ENCODE measurements at regions not wholly inside any gene's neighbourhood (a gene's known extent, or its start where the extent isn't known, plus 50 kb on each side); places are given as distances from the start of the nearest gene placed in this dataset.

DNA sequence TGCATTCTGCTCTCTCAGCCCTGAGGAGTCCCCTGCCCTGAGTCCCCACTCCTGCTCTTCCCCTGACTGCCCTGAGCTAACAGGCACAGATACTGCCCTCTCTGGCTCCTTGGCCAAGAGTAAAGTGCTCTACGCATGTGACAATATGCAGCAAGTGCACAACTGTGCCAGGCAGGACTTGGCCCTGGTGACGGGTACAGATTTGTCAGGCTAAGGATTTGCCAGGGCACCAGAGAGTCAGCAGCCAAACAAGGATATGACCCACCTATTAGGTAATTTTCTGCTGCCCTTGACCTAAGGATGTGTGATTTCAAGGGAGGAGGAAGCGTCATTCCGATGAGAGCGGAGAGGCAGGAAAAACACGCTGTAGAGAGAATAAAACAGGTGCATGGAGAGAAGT, 339.0 kb downstream of the PTPRU start:
- H3K4me3 ChIP-seq (ENCODE audit: low read depth, low read length): no peak overlapping the region
- Mint-ChIP-seq H3K36me3 (no peaks in the 10 kb centered on the region), H3K4me1 (no peaks in the 10 kb centered on the region), H3K4me3 (peak overlapping the region in 1 of 4 donors; percentile 43), H3K9me3 (peaks cover 0 to 1% (median 0%) of the 10 kb centered on the region in 7 donors), H3K27ac (no peak overlapping the region), H3K27me3 (no peaks in the 10 kb centered on the region)
- H3K9me3 ChIP-seq (ENCODE audit: control insufficient read depth in 2 of 2, low read length in 2 of 2): no peaks in the 10 kb centered on the region
- H3K4me1 ChIP-seq (ENCODE audit: control insufficient read depth, insufficient read depth, low read length, poor library complexity, severe bottlenecking): no peaks in the 10 kb centered on the region
- ATAC-seq (ENCODE audit: low read depth in 2 of 2) (no peak), DNase-seq (no peak)
- no peaks in the 10 kb centered on the region for H3K27me3 ChIP-seq (ENCODE audit: control insufficient read depth, insufficient read depth, low read length)
- no peaks in the 10 kb centered on the region for H3K36me3 ChIP-seq (ENCODE audit: control insufficient read depth, insufficient read depth, low read length)
- no peak overlapping the region for H3K27ac ChIP-seq (ENCODE audit: insufficient read depth, low read length, poor library complexity, severe bottlenecking)

DNA sequence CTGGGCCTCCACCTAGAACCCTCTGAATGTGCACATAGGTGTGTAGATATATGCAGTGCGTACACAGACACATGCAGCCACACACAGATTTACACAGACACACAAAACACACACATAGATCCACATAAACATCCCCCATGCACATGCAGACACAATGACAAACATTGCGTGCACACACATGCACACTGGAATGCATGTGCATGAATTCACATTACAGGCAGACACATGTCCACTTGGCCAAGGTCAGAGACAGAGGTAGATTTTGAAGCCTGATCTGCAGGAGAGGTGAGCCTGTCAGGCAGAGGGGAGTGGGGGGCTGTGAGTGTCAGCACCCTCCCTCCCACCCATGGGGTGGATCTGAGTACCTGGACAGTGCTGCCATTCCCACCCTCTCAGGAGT, 338.5 kb downstream of the PTPRU start:
- no peak overlapping the region for H3K4me3 Mint-ChIP-seq
- Histone ChIP-seq H3K4me1 (ENCODE audit: control insufficient read depth, insufficient read depth, low read length, poor library complexity, severe bottlenecking) (no peaks in the 10 kb centered on the region), H3K9me3 (ENCODE audit: control insufficient read depth in 2 of 2, low read length in 2 of 2) (no peaks in the 10 kb centered on the region), H3K27ac (ENCODE audit: insufficient read depth, low read length, poor library complexity, severe bottlenecking) (no peak overlapping the region), H3K4me3 (ENCODE audit: low read depth, low read length) (no peak overlapping the region), H3K27me3 (ENCODE audit: control insufficient read depth, insufficient read depth, low read length) (no peaks in the 10 kb centered on the region), H3K36me3 (ENCODE audit: control insufficient read depth, insufficient read depth, low read length) (no peaks in the 10 kb centered on the region)
- H3K27me3 Mint-ChIP-seq: no peaks in the 10 kb centered on the region
- no peaks in the 10 kb centered on the region for H3K36me3 Mint-ChIP-seq
- H3K9me3 Mint-ChIP-seq: peaks cover 0 to 2% (median 0%) of the 10 kb centered on the region in 7 donors
- no peaks in the 10 kb centered on the region for H3K4me1 Mint-ChIP-seq
- DNase-seq (no peak), ATAC-seq (ENCODE audit: low read depth in 2 of 2) (no peak)
- no peak overlapping the region for H3K27ac Mint-ChIP-seq

DNA sequence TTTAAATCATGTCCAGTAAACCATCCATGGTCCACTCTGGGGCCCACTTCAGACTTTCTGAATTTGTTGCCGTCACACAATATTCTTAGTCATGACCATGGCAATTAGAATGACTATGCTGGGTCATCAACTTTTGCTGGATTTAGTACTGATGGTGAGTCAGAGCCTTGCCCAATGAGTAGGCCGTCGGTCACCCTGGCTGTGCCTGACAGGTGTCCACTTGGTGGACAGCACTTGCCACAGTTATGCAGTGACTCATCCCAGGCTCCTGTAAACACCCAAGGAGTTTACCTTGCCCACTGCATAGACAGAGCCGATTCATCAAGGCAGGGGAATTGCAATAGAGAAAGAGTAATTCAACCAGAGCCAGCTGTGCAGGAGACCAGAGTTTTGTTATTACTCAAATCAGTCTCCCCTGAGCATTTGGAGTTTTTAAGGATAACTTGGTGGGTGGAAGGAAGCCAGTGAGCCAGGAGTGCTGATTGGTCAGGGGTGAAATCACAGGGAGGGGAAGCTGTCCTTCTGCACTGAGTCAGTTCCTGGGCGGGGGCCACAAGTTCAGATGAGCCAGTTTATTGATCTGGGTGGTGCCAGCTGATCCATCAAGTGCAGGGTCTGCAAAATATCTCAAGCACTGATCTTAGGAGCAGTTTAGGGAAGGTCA, 333.8 kb downstream of the PTPRU start:
- no peaks in the 10 kb centered on the region for H3K4me1 ChIP-seq (ENCODE audit: control insufficient read depth, insufficient read depth, low read length, poor library complexity, severe bottlenecking)
- ATAC-seq (ENCODE audit: low read depth in 2 of 2): no peak

DNA sequence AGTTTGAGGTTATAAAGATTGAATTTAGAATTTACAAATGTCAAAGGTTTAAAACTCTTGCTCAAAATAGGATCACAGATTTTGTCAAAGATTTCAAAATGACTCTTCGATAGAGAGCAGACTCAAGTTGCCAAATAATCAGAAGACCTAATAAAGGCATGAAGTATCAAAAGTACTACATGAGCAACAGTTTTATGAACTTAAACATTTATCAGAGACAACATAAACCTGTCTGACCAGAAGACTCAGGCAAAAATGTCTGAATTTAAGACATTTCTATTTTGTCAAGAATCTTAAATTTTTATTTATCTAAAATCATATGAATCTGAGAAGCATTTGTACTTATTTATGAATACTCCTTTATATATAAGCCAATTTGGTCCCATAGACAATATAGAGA, 330.9 kb downstream of the PTPRU start:
- Histone ChIP-seq H3K9me3 (ENCODE audit: control insufficient read depth in 2 of 2, low read length in 2 of 2) (peaks cover 41 to 53% of the 10 kb centered on the region in 2 experiments), H3K4me3 (ENCODE audit: low read depth, low read length) (no peak overlapping the region), H3K36me3 (ENCODE audit: control insufficient read depth, insufficient read depth, low read length) (no peaks in the 10 kb centered on the region), H3K27ac (ENCODE audit: insufficient read depth, low read length, poor library complexity, severe bottlenecking) (no peak overlapping the region), H3K4me1 (ENCODE audit: control insufficient read depth, insufficient read depth, low read length, poor library complexity, severe bottlenecking) (no peaks in the 10 kb centered on the region), H3K27me3 (ENCODE audit: control insufficient read depth, insufficient read depth, low read length) (no peaks in the 10 kb centered on the region)
- ATAC-seq (ENCODE audit: low read depth in 2 of 2) (no peak), DNase-seq (no peak)
- Mint-ChIP-seq H3K9me3 (peaks cover 5 to 67% (median 11%) of the 10 kb centered on the region in 7 donors), H3K27me3 (no peaks in the 10 kb centered on the region), H3K4me1 (no peaks in the 10 kb centered on the region), H3K4me3 (no peak overlapping the region), H3K36me3 (peaks cover 6% of the 10 kb centered on the region), H3K27ac (no peak overlapping the region)

More for the DNA sequence above, 333.8 kb downstream of the PTPRU start:
- Histone ChIP-seq H3K27me3 (ENCODE audit: control insufficient read depth, insufficient read depth, low read length) (no peaks in the 10 kb centered on the region), H3K9me3 (ENCODE audit: control insufficient read depth in 2 of 2, low read length in 2 of 2) (peaks cover 17 to 28% of the 10 kb centered on the region in 2 experiments), H3K27ac (ENCODE audit: insufficient read depth, low read length, poor library complexity, severe bottlenecking) (no peak overlapping the region), H3K36me3 (ENCODE audit: control insufficient read depth, insufficient read depth, low read length) (no peaks in the 10 kb centered on the region), H3K4me3 (ENCODE audit: low read depth, low read length) (no peak overlapping the region)
- Mint-ChIP-seq H3K27ac (no peak overlapping the region), H3K36me3 (no peaks in the 10 kb centered on the region), H3K27me3 (no peaks in the 10 kb centered on the region), H3K4me3 (no peak overlapping the region), H3K9me3 (peaks cover 0 to 41% (median 6%) of the 10 kb centered on the region in 7 donors), H3K4me1 (no peaks in the 10 kb centered on the region)
- DNase-seq: no peak

DNA sequence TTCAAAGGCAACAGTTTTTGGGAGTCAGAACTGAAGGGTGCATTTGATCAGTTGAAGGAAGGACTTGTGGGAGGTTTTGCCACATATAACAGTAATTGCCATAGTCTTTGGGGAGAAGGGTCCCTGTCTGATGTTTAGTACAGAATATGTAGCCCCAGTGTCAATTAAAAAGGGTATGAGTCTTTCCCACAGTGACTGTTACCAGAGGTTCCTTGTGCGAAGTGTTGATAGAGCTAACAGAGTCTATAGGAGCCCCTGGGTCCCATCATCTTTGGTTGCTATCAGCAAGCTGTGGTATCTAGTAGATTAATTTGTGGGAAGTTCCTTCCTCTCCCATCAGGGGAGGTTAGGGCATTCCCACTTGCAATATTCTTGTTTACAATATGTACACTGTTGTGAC, 329.2 kb downstream of the PTPRU start:
- Mint-ChIP-seq H3K9me3 (peaks cover 5 to 71% (median 11%) of the 10 kb centered on the region in 7 donors), H3K36me3 (peaks cover 6% of the 10 kb centered on the region)
- H3K9me3 ChIP-seq (ENCODE audit: control insufficient read depth in 2 of 2, low read length in 2 of 2): peaks cover 41 to 53% of the 10 kb centered on the region in 2 experiments

DNA sequence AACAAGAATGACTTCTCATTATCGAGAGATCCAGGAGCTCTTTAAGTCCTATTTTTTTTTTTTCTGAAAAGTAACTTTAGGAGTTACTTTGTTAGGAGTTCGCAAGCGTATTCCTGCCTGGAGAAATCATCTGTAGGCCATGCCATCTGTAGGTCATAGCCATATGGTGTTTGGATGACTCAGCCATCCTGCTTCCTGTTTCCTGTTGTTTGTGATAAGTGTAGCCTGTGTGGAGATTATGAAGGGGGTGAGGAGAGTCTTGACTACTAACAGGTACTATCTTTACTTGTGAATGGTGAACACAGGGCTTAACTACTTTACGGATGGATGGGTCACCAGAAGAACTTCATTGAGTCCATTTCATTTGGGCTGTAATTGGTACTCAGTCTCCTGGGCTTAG, 327.2 kb downstream of the PTPRU start:
- H3K27ac Mint-ChIP-seq: no peak overlapping the region
- no peak for ATAC-seq (ENCODE audit: low read depth in 2 of 2)
- no peak overlapping the region for H3K4me3 Mint-ChIP-seq
- no peaks in the 10 kb centered on the region for H3K27me3 ChIP-seq (ENCODE audit: control insufficient read depth, insufficient read depth, low read length)
- H3K36me3 ChIP-seq (ENCODE audit: control insufficient read depth, insufficient read depth, low read length): no peaks in the 10 kb centered on the region
- H3K36me3 Mint-ChIP-seq: peaks cover 6% of the 10 kb centered on the region
- peak in 1 of 3 donors; percentile 4 for DNase-seq
- H3K4me1 Mint-ChIP-seq: no peaks in the 10 kb centered on the region
- no peak overlapping the region for H3K27ac ChIP-seq (ENCODE audit: insufficient read depth, low read length, poor library complexity, severe bottlenecking)
- H3K4me1 ChIP-seq (ENCODE audit: control insufficient read depth, insufficient read depth, low read length, poor library complexity, severe bottlenecking): no peaks in the 10 kb centered on the region
- H3K9me3 ChIP-seq (ENCODE audit: control insufficient read depth in 2 of 2, low read length in 2 of 2): peaks cover 41 to 53% of the 10 kb centered on the region in 2 experiments
- peaks cover 4% of the 10 kb centered on the region for H3K27me3 Mint-ChIP-seq
- H3K9me3 Mint-ChIP-seq: peaks cover 3 to 60% (median 14%) of the 10 kb centered on the region in 7 donors
- H3K4me3 ChIP-seq (ENCODE audit: low read depth, low read length): no peak overlapping the region

More for the DNA sequence above, 329.2 kb downstream of the PTPRU start:
- DNase-seq (no peak), ATAC-seq (ENCODE audit: low read depth in 2 of 2) (no peak)
- H3K4me1 ChIP-seq (ENCODE audit: control insufficient read depth, insufficient read depth, low read length, poor library complexity, severe bottlenecking): no peaks in the 10 kb centered on the region
- H3K36me3 ChIP-seq (ENCODE audit: control insufficient read depth, insufficient read depth, low read length): no peaks in the 10 kb centered on the region
- no peaks in the 10 kb centered on the region for H3K27me3 ChIP-seq (ENCODE audit: control insufficient read depth, insufficient read depth, low read length)
- no peak overlapping the region for H3K27ac ChIP-seq (ENCODE audit: insufficient read depth, low read length, poor library complexity, severe bottlenecking)
- no peak overlapping the region for H3K4me3 ChIP-seq (ENCODE audit: low read depth, low read length)
- no peak overlapping the region for H3K4me3 Mint-ChIP-seq
- no peak overlapping the region for H3K27ac Mint-ChIP-seq
- H3K4me1 Mint-ChIP-seq: no peaks in the 10 kb centered on the region
- H3K27me3 Mint-ChIP-seq: peaks cover under 1% of the 10 kb centered on the region

DNA sequence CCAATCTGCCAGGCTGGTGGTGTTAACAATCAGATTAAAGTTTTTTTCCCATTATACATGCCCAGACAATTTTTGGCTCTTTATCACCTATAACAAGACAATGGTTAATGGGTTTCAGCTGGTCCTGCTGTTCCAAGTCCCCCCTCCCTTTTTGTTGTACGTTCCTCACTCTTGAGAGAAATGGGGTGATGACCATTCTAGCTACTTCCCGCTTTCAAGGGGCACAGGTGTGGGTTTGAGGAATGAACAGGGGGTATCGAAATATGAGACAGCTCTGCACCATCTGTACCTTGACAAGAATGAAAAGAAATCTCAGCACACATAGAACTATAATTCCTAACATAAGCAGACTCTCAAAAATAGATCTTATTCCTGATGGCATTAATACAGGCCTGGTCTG, 326.8 kb downstream of the PTPRU start:
- no peak overlapping the region for H3K4me3 ChIP-seq (ENCODE audit: low read depth, low read length)
- no peaks in the 10 kb centered on the region for H3K36me3 ChIP-seq (ENCODE audit: control insufficient read depth, insufficient read depth, low read length)
- H3K27ac ChIP-seq (ENCODE audit: insufficient read depth, low read length, poor library complexity, severe bottlenecking): no peak overlapping the region
- H3K4me1 Mint-ChIP-seq: no peaks in the 10 kb centered on the region
- H3K27ac Mint-ChIP-seq: no peak overlapping the region
- H3K27me3 ChIP-seq (ENCODE audit: control insufficient read depth, insufficient read depth, low read length): no peaks in the 10 kb centered on the region
- peaks cover 41 to 53% of the 10 kb centered on the region in 2 experiments for H3K9me3 ChIP-seq (ENCODE audit: control insufficient read depth in 2 of 2, low read length in 2 of 2)
- H3K27me3 Mint-ChIP-seq: peaks cover 4% of the 10 kb centered on the region
- no peaks in the 10 kb centered on the region for H3K4me1 ChIP-seq (ENCODE audit: control insufficient read depth, insufficient read depth, low read length, poor library complexity, severe bottlenecking)
- ATAC-seq (ENCODE audit: low read depth in 2 of 2) (no peak), DNase-seq (no peak)
- peaks cover 3 to 57% (median 14%) of the 10 kb centered on the region in 7 donors for H3K9me3 Mint-ChIP-seq
- no peak overlapping the region for H3K4me3 Mint-ChIP-seq
- peaks cover 6% of the 10 kb centered on the region for H3K36me3 Mint-ChIP-seq

DNA sequence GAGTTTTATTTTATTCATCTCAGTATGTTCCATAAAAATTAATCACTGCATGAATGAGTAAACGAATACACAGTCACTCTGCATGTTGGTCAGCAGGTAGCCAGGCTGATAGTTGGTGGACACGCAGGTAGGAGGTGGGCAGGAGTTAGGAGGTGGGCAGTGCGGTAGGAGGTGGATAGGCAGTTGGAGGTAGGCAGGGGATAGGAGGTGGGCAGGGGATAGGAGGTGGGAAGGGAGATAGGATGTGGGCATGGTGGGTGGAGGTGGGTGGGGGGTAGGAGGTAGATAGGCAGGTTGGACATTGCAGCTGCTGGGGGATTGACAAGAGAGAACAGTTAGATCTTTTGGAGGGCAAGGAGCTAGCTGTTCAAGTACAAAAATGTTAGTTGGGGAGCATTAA, 322.7 kb downstream of the PTPRU start:
- H3K4me1 Mint-ChIP-seq: peaks cover 0 to 3% (median 1%) of the 10 kb centered on the region in 4 donors
- no peak overlapping the region for H3K27ac Mint-ChIP-seq
- Histone ChIP-seq H3K27ac (ENCODE audit: insufficient read depth, low read length, poor library complexity, severe bottlenecking) (no peak overlapping the region), H3K4me1 (ENCODE audit: control insufficient read depth, insufficient read depth, low read length, poor library complexity, severe bottlenecking) (no peaks in the 10 kb centered on the region), H3K36me3 (ENCODE audit: control insufficient read depth, insufficient read depth, low read length) (no peaks in the 10 kb centered on the region), H3K9me3 (ENCODE audit: control insufficient read depth in 2 of 2, low read length in 2 of 2) (peaks cover 13 to 14% of the 10 kb centered on the region in 2 experiments), H3K4me3 (ENCODE audit: low read depth, low read length) (no peak overlapping the region), H3K27me3 (ENCODE audit: control insufficient read depth, insufficient read depth, low read length) (no peaks in the 10 kb centered on the region)
- ATAC-seq (ENCODE audit: low read depth in 2 of 2) (no peak), DNase-seq (no peak)
- H3K36me3 Mint-ChIP-seq: peaks cover 6% of the 10 kb centered on the region
- peaks cover 4% of the 10 kb centered on the region for H3K27me3 Mint-ChIP-seq
- H3K9me3 Mint-ChIP-seq: peaks cover 2 to 21% (median 6%) of the 10 kb centered on the region in 7 donors
- H3K4me3 Mint-ChIP-seq: no peak overlapping the region
